IMR-90 (cell line): ENCODE measurements at regions not wholly inside any gene's neighbourhood (a gene's known extent, or its start where the extent isn't known, plus 50 kb on each side); places are given as distances from the start of the nearest gene placed in this dataset.

Experiments used
- ATAC-seq: fragments of 200-7000 bp; cut with Tn5 transposase; 2 replicates; pipeline ENCODE4 v1.9.1; 2020; ENCODE audit warnings: low read depth, mild to moderate bottlenecking, moderate library complexity
- BruUV-seq: library from RNA; stranded (reverse); fragments of 400-500 nt; replicated peaks from 2 replicates; lab custom pipeline; 2021; lab: Mats Ljungman, UMichigan
- CTCF ChIA-PET: fragments of 300-600 bp; formaldehyde crosslinking; extraction: SDS; loops from one replicate; lab custom pipeline; 2021; ENCODE audit warnings: antibody characterized with exemption; lab: Yijun Ruan, JAX
- POLR2A ChIA-PET: fragments of 300-600 bp; sonication (Branson Sonifier 250); formaldehyde crosslinking; loops from one replicate; lab custom pipeline; 2022; ENCODE audit warnings: antibody characterized with exemption; ENCODE audit not compliant: unreplicated experiment; lab: Charles Lee
- DNase-seq: peaks from one replicate; pipeline ENCODE4 v3.0.0; 2013
- H2AFZ ChIP-seq: replicated peaks from 2 replicates; pipeline ENCODE3; 2013; ENCODE audit warnings: low read length, mild to moderate bottlenecking; ENCODE audit not compliant: poor library complexity
- H2AK5ac ChIP-seq: 2 replicates; pipeline ENCODE4 v1.6.1; 2013; ENCODE audit warnings: low read depth, low read length, inconsistent platforms
- H2AK9ac ChIP-seq: replicated peaks from 2 replicates; pipeline ENCODE3; 2013; ENCODE audit warnings: mild to moderate bottlenecking, low read depth, low read length, moderate library complexity; ENCODE audit not compliant: poor library complexity
- H2BK120ac ChIP-seq: 2 replicates; pipeline ENCODE4 v1.6.1; 2013; ENCODE audit warnings: low read depth, low read length, inconsistent platforms
- H2BK15ac ChIP-seq: 3 replicates; pipeline ENCODE4 v1.6.1; 2013; ENCODE audit warnings: low read depth, low read length, inconsistent platforms
- H2BK20ac ChIP-seq: 2 replicates; pipeline ENCODE4 v1.6.1; 2013; ENCODE audit warnings: low read depth, mild to moderate bottlenecking, inconsistent platforms, low read length, moderate library complexity
- H2BK5ac ChIP-seq: 2 replicates; pipeline ENCODE4 v1.6.1; 2013; ENCODE audit warnings: mild to moderate bottlenecking, low read depth, low read length, inconsistent platforms; ENCODE audit not compliant: poor library complexity, severe bottlenecking
- H3K14ac ChIP-seq: replicated peaks from 2 replicates; pipeline ENCODE4 v1.6.1; 2013; ENCODE audit warnings: low read depth, low read length, inconsistent platforms
- H3K18ac ChIP-seq: 2 replicates; pipeline ENCODE4 v1.6.1; 2013; ENCODE audit warnings: low read depth, low read length, control low read depth
- H3K23ac ChIP-seq: 2 replicates; pipeline ENCODE4 v1.6.1; 2013; ENCODE audit warnings: low read depth, low read length, inconsistent platforms
- H3K27ac ChIP-seq: 2 replicates; pipeline ENCODE4 v1.5.1; 2013; ENCODE audit warnings: mild to moderate bottlenecking, control low read depth, low read length; ENCODE audit not compliant: insufficient read depth
- H3K27me3 ChIP-seq: 2 replicates; pipeline ENCODE4 v1.6.1; 2013; ENCODE audit warnings: low read length; ENCODE audit not compliant: control insufficient read depth, insufficient read depth
- H3K36me3 ChIP-seq: 2 replicates; pipeline ENCODE4 v1.6.1; 2013; ENCODE audit warnings: low read length, mixed read lengths; ENCODE audit not compliant: control insufficient read depth, insufficient read depth
- H3K4ac ChIP-seq: 2 replicates; pipeline ENCODE4 v1.6.1; 2013; ENCODE audit warnings: low read depth, low read length, inconsistent platforms
- H3K4me1 ChIP-seq: 2 replicates; pipeline ENCODE4 v1.6.1; 2013; ENCODE audit warnings: low read length, mixed read lengths; ENCODE audit not compliant: control insufficient read depth, insufficient read depth
- H3K4me2 ChIP-seq: 2 replicates; pipeline ENCODE4 v1.6.1; 2013; ENCODE audit warnings: low read depth, mild to moderate bottlenecking, control low read depth, low read length, moderate library complexity
- H3K4me3 ChIP-seq: 2 replicates; pipeline ENCODE4 v1.5.1; 2013; ENCODE audit warnings: low read depth, mild to moderate bottlenecking, control low read depth, low read length, moderate library complexity; ENCODE audit not compliant: insufficient read depth
- H3K56ac ChIP-seq: 2 replicates; pipeline ENCODE4 v1.6.1; 2013; ENCODE audit warnings: low read length, inconsistent platforms; ENCODE audit not compliant: insufficient read depth; ENCODE audit errors: extremely low read depth
- H3K79me1 ChIP-seq, 2 experiments: 2 replicates each; pipeline ENCODE4 v1.6.1; 2013; ENCODE audit warnings: low read length in 2 of 2, inconsistent platforms in 1 of 2, low read depth in 1 of 2
- H3K9ac ChIP-seq: 2 replicates; pipeline ENCODE4 v1.6.1; 2013; ENCODE audit warnings: low read depth, low read length, control low read depth
- H3K9me1 ChIP-seq: 2 replicates; pipeline ENCODE4 v1.6.1; 2013; ENCODE audit warnings: low read length, inconsistent platforms; ENCODE audit not compliant: insufficient read depth
- H3K9me3 ChIP-seq: 2 replicates; pipeline ENCODE4 v1.6.1; 2013; ENCODE audit warnings: low read length; ENCODE audit not compliant: control insufficient read depth, insufficient read depth
- H4K20me1 ChIP-seq: 2 replicates; pipeline ENCODE4 v1.6.1; 2013; ENCODE audit warnings: low read length, inconsistent platforms; ENCODE audit not compliant: insufficient read depth
- H4K5ac ChIP-seq: 2 replicates; pipeline ENCODE4 v1.6.1; 2013; ENCODE audit warnings: mild to moderate bottlenecking, low read depth, low read length, control low read depth
- H4K8ac ChIP-seq, 2 experiments: 2 replicates each; pipeline ENCODE4 v1.6.1; 2013; ENCODE audit warnings: low read depth in 2 of 2, low read length in 2 of 2, control low read depth in 1 of 2, inconsistent platforms in 1 of 2
- H4K91ac ChIP-seq: 2 replicates; pipeline ENCODE4 v1.6.1; 2013; ENCODE audit warnings: low read depth, low read length, inconsistent platforms; ENCODE audit not compliant: insufficient read depth
- BHLHE40 ChIP-seq: fragments of 150-350 bp; IDR thresholded peaks from 2 replicates; pipeline ENCODE4 v1.6.1; 2016; ENCODE audit warnings: mild to moderate bottlenecking, low read depth, low read length
- CEBPB ChIP-seq: IDR thresholded peaks from 2 replicates; pipeline ENCODE4 v1.6.1; 2012; ENCODE audit warnings: low read depth, low read length, improper control_type of control experiment
- CHD1 ChIP-seq: IDR thresholded peaks from 2 replicates; pipeline ENCODE4 v1.6.1; 2012; ENCODE audit warnings: low read depth, low read length, improper control_type of control experiment
- FOS ChIP-seq: fragments of 150-350 bp; IDR thresholded peaks from 2 replicates; pipeline ENCODE4 v1.6.1; 2016; ENCODE audit warnings: low read depth, low read length
- MAFK ChIP-seq: IDR thresholded peaks from 2 replicates; pipeline ENCODE4 v1.6.1; 2012; ENCODE audit warnings: low read depth, low read length, improper control_type of control experiment
- MAZ ChIP-seq: IDR thresholded peaks from 2 replicates; pipeline ENCODE4 v1.6.1; 2012; ENCODE audit warnings: low read depth, mild to moderate bottlenecking, low read length, improper control_type of control experiment, moderate library complexity, borderline replicate concordance
- MXI1 ChIP-seq: IDR thresholded peaks from 2 replicates; pipeline ENCODE4 v1.6.1; 2012; ENCODE audit warnings: low read depth, mild to moderate bottlenecking, low read length, moderate library complexity, borderline replicate concordance
- POLR2A ChIP-seq: IDR thresholded peaks from 2 replicates; pipeline ENCODE4 v1.6.1; 2012; ENCODE audit warnings: mild to moderate bottlenecking, low read depth, low read length
- RCOR1 ChIP-seq: IDR thresholded peaks from 2 replicates; pipeline ENCODE4 v1.6.1; 2012; ENCODE audit warnings: mild to moderate bottlenecking, low read length, improper control_type of control experiment; ENCODE audit not compliant: insufficient replicate concordance
- RFX5 ChIP-seq: IDR thresholded peaks from 2 replicates; pipeline ENCODE4 v1.8.0; 2012; ENCODE audit warnings: low read depth, mild to moderate bottlenecking, low read length, moderate library complexity
- SMC3 ChIP-seq: fragments of 150-350 bp; IDR thresholded peaks from 2 replicates; pipeline ENCODE4 v1.6.1; 2016; ENCODE audit warnings: low read depth, mild to moderate bottlenecking, antibody characterized with exemption, low read length, moderate library complexity
- WGBS, 2 experiments: methylation state at CpG; one replicate each; pipeline versions ENCODE4 v1.1.5 to v1.1.7; 2013; ENCODE audit warnings: missing lambda C conversion rate in 2 of 2; ENCODE audit not compliant: insufficient read length in 1 of 2; ENCODE audit errors: extremely low coverage in 2 of 2; 5-methylcytosine and 5-hydroxymethylcytosine counted together
- dilution Hi-C: fragments of 300-500 bp; cut with HindIII; formaldehyde crosslinking; loops from one replicate; pipeline ENCODE4 v1.14.3; 2018; ENCODE audit warnings: low sequenced_read_pairs; ENCODE audit not compliant: unreplicated experiment
- in situ Hi-C: fragments of 300-500 bp; cut with MboI; formaldehyde crosslinking; loops from 3 replicates; pipeline ENCODE4 v1.14.3; 2019; ENCODE audit warnings: low sequenced_read_pairs, inconsistent platforms, mixed read lengths
- intact Hi-C: fragments of 100-400 bp; cut with micrococcal nuclease; formaldehyde crosslinking; loops from 2 replicates; pipeline ENCODE4 v1.10.0; 2022
- TF ChIP-seq, protein P1 (sequence below): fragments of 150-350 bp; IDR thresholded peaks from 2 replicates; pipeline ENCODE4 v1.6.1; 2016; ENCODE audit warnings: low read depth, mild to moderate bottlenecking, low read length, moderate library complexity, borderline replicate concordance
- TF ChIP-seq, protein P2 (sequence below): conservative IDR thresholded peaks from 2 replicates; pipeline ENCODE4 v1.5.1; 2012; ENCODE audit warnings: mild to moderate bottlenecking, low read depth, low read length, improper control_type of control experiment
- TF ChIP-seq, protein P3 (sequence below): fragments of 150-350 bp; IDR thresholded peaks from 2 replicates; pipeline ENCODE4 v1.6.1; 2017; ENCODE audit warnings: mild to moderate bottlenecking, antibody characterized with exemption, low read length, low read depth

DNA sequence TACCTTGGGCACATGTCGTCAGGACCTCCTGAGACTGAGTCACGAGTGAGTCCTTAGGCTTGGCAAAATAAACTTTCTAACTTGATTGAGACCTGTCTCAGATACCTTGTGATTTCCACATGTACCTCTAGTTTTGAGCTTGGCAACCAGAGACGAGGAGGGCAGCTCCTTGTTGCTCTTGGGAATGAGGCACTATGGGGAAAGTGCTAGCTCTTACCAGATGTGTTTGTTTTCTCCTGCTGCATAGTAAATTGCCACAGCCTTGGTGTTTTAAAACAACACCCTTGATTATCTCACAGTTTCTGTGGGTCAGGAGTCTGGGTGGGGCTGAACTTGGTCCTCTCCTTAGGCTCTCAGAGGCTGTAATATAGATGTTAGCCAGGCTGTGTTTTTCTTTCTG is 59.1 kb upstream of the MAML3 start:
- Histone ChIP-seq H3K79me1 (no peaks in the 10 kb centered on the region), H3K14ac (no peak overlapping the region), H4K20me1 (no peaks in the 10 kb centered on the region), H3K9me1 (no peaks in the 10 kb centered on the region), H3K27ac (no peak overlapping the region), H3K4ac (no peak overlapping the region), H3K4me1 (no peaks in the 10 kb centered on the region), H3K4me3 (no peak overlapping the region), H3K56ac (no peak overlapping the region), H4K8ac (no peak overlapping the region), H3K4me2 (no peak overlapping the region), H3K9ac (no peak overlapping the region), H2AK5ac (no peak overlapping the region), H4K5ac (no peak overlapping the region), H3K27me3 (peaks cover 5% of the 10 kb centered on the region), H3K9me3 (no peaks in the 10 kb centered on the region), H3K18ac (no peak overlapping the region), H3K36me3 (no peaks in the 10 kb centered on the region), H2BK5ac (no peak overlapping the region), H2AFZ (no peak overlapping the region), H2AK9ac (no peak overlapping the region), H3K23ac (no peak overlapping the region), H2BK15ac (no peak overlapping the region), H2BK20ac (no peak overlapping the region), H2BK120ac (no peak overlapping the region), H4K91ac (no peak overlapping the region)
- WGBS, 2 experiments: 100% methylated on average over 1 of the region's 3 CpGs; no CpG with 5 or more reads in 1 of the 2 experiments
- DNase-seq (no peak), ATAC-seq (no peak)
- dilution Hi-C loops: no loop called here
- CTCF ChIA-PET: interaction anchor here (0.5 kb wide), 1 partner anchor 12 kb away, joined by 3 read pairs; no protein-coding TSS in a partner anchor
- intact Hi-C loops: no loop called here
- in situ Hi-C loops: no loop called here
- BruUV-seq: no TSS peak
- POLR2A ChIA-PET: interaction anchor here (0.5 kb wide), 1 partner anchor 120 kb away, joined by 7 read pairs; no protein-coding TSS in a partner anchor
- TF ChIP-seq, protein P1, sequence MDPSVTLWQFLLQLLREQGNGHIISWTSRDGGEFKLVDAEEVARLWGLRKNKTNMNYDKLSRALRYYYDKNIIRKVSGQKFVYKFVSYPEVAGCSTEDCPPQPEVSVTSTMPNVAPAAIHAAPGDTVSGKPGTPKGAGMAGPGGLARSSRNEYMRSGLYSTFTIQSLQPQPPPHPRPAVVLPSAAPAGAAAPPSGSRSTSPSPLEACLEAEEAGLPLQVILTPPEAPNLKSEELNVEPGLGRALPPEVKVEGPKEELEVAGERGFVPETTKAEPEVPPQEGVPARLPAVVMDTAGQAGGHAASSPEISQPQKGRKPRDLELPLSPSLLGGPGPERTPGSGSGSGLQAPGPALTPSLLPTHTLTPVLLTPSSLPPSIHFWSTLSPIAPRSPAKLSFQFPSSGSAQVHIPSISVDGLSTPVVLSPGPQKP: no peak
- no peak for TF ChIP-seq RFX5
- TF ChIP-seq BHLHE40: no peak
- no peak for TF ChIP-seq MAFK
- TF ChIP-seq MXI1: no peak
- TF ChIP-seq CEBPB: no peak
- no peak for TF ChIP-seq CHD1
- TF ChIP-seq, protein P2, sequence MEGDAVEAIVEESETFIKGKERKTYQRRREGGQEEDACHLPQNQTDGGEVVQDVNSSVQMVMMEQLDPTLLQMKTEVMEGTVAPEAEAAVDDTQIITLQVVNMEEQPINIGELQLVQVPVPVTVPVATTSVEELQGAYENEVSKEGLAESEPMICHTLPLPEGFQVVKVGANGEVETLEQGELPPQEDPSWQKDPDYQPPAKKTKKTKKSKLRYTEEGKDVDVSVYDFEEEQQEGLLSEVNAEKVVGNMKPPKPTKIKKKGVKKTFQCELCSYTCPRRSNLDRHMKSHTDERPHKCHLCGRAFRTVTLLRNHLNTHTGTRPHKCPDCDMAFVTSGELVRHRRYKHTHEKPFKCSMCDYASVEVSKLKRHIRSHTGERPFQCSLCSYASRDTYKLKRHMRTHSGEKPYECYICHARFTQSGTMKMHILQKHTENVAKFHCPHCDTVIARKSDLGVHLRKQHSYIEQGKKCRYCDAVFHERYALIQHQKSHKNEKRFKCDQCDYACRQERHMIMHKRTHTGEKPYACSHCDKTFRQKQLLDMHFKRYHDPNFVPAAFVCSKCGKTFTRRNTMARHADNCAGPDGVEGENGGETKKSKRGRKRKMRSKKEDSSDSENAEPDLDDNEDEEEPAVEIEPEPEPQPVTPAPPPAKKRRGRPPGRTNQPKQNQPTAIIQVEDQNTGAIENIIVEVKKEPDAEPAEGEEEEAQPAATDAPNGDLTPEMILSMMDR: no peak
- no peak for TF ChIP-seq FOS
- TF ChIP-seq MAZ: no peak
- TF ChIP-seq, protein P3, sequence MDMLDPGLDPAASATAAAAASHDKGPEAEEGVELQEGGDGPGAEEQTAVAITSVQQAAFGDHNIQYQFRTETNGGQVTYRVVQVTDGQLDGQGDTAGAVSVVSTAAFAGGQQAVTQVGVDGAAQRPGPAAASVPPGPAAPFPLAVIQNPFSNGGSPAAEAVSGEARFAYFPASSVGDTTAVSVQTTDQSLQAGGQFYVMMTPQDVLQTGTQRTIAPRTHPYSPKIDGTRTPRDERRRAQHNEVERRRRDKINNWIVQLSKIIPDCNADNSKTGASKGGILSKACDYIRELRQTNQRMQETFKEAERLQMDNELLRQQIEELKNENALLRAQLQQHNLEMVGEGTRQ: no peak
- no peak for TF ChIP-seq RCOR1
- no peak for TF ChIP-seq POLR2A
- no peak for TF ChIP-seq SMC3
